ENCODE measurements at regions not wholly inside any gene's neighbourhood (a gene's known extent, or its start where the extent isn't known, plus 50 kb on each side); places are given as distances from the start of the nearest gene placed in this dataset.

- no peak for DNase-seq (ENCODE audit: low read depth)
Measured at GRCh38 chr11:79980916-79981315, 540.1 kb upstream of the TENM4 start.

DNA sequence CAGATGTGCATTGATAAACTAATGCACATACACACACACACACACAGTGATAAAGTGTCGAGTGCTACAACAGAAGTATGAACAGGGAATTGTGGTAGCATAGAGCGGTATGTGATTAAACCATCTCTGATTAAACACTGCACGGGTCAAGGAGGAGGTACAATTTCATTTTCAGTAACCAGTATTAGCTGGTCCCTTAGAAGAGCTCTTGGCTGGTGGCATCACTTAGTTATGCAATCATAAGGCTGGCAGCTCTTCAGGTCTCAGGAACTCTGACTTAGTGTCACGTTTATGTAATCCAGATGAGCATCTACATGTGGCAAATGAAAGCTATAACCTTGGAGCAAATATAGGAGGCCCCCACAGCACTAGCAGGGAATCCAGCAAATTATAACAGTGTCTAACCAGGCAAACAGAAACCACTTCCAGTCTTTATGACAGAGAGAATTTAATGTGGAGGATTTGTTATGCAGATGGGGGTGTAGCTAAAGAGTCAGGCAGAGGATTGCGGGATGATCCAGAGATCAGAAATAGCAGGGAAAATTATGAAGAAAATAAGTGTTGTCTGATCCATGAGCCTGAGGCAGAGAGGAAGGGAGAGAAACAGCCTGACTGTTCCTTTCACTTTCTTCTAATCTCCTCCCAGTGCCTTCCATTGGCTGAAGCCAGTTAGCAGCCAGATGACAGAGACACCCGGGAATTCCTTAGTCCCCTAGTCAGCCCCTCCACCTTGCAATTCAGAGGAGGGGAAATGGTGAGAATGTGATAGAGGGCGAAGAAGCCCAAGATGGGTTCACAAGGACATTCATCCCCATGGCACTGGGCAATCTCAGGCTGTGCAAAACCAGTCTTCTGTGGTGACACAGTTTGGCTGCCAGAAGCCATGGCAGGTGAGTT is 533.1 kb upstream of the TENM4 start:
- peak; percentile 7 for DNase-seq (ENCODE audit: low read depth)

DNA sequence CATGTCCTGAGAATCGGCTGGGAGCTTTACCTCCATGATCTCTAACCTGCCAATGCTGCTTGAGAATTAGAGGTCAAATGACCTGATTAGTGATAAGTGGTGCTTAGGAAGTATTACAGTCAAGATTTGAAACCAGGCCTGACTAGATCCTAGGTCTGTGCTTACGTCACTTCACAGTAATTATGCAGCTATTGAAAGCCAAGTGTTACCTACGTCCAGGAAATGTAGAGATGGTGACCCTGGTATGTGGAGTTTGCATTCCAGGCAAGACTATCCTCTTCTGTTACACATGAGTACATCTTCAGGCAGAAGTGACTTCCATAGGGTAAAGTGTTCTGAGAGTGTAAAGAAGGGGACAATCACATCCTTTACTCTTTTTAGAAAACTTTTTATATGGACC is 530.4 kb upstream of the TENM4 start:
- DNase-seq (ENCODE audit: low read depth): no peak

DNA sequence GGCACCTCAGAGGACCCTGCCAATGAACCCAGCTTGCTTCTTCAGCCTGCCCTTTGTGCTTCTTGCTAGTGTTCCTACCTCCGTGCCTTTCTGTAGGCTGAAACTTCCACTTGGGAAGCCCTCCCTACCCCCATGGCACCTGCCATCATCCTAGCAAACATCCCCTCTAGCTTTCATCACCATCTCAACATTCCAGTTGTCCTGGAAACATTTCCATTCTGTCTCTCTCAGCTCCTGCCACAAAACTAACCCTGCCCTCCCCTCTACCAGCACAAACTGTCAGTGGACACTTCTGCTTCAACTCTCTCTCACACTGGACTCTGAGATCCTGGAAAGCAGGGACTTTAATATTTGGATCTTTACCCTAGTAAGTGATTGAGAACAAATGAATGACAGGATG is 525.8 kb upstream of the TENM4 start:
- DNase-seq (ENCODE audit: low read depth): no peak

DNA sequence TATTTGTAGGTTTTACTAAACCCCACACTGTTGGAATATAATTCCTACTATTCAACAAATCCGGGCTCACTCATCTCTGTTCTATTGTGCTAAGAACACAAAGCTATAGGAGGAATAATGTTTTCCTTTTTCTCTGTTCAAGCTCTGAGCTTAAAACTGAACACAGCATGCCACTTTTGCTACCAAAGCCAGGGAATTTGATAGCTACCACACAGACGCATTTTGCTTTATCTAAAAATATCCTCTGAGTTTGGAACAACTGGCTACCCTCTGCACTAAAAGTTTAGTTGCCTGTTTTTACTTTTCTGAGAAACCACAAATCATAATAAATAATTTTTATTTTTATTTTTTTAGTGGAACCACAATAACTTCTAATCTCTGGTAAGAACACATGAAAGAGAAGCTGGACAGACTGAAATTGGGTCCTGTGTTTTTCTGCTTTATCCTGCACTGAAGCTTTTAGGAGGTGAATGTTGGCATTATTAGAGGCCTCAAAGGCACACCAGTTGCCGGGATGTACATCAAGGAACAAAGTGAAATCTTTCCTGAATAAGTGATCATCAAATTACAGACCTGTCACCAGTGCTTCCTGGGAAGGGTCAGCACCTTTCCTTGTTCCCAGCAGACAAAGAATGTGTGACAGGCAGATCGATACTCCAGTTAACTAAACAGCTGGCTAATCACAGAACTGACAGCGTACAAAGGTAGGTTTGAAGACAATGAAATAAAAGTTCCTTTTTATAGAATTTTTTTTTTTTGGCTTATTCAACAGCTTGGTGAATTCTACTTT is 523.2 kb upstream of the TENM4 start:
- no peak for DNase-seq (ENCODE audit: low read depth)

GRCh38 chr11:79960461-79960860 is 519.6 kb upstream of the TENM4 start:
- no peak for DNase-seq (ENCODE audit: low read depth)

GRCh38 chr11:79959318-79959717 is 518.5 kb upstream of the TENM4 start:
- no peak for DNase-seq (ENCODE audit: low read depth)

GRCh38 chr11:79957702-79958101 is 516.9 kb upstream of the TENM4 start:
- no peak for DNase-seq (ENCODE audit: low read depth)

GRCh38 chr11:79956061-79956460 is 515.2 kb upstream of the TENM4 start:
- no peak for DNase-seq (ENCODE audit: low read depth)

GRCh38 chr11:79953629-79954028 is 512.8 kb upstream of the TENM4 start:
- DNase-seq (ENCODE audit: low read depth): no peak

- no peak for DNase-seq (ENCODE audit: low read depth)
Measured at GRCh38 chr11:79950741-79951140, 509.9 kb upstream of the TENM4 start.

- DNase-seq (ENCODE audit: low read depth): no peak
Measured at GRCh38 chr11:79950172-79950571, 509.3 kb upstream of the TENM4 start.

DNA sequence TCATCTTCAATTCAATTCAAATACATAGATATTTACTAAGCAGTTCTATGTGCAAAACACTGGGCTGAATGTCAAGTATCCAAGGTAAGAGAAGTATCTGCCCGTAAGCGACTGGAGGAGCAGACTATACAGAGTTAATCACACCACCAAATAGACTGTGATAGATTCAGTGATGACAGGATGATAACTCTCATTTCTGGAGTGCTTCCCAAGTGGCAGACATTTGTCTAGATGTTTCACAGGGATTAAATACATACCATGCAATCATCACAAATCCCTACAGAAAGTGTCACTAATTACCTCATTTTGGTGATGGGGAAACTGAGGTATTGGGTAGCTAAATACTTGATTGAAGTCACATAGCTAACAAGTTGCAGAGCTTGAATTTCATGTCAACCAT is 508.7 kb upstream of the TENM4 start:
- no peak for DNase-seq (ENCODE audit: low read depth)

GRCh38 chr11:79942646-79943045 is 501.8 kb upstream of the TENM4 start:
- DNase-seq (ENCODE audit: low read depth): no peak

DNA sequence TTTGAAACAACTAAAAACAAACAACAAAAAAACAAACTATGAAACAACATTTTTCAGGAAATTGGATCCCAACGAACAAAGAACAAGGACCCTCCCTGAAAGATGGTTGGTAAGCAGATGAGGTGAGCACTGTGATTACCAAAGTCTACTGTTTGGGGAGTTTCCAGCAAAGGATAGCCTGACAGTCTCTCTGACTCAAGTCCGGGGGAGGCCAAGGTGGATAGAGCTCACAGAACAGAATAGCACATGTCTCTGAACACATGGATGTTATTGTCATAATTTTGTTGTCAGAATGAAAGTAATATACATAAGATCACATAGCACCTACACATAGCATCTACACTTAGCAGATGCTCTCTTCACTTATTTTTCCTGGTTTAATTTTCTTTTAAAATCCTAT is 501.3 kb upstream of the TENM4 start:
- no peak for DNase-seq (ENCODE audit: low read depth)

DNA sequence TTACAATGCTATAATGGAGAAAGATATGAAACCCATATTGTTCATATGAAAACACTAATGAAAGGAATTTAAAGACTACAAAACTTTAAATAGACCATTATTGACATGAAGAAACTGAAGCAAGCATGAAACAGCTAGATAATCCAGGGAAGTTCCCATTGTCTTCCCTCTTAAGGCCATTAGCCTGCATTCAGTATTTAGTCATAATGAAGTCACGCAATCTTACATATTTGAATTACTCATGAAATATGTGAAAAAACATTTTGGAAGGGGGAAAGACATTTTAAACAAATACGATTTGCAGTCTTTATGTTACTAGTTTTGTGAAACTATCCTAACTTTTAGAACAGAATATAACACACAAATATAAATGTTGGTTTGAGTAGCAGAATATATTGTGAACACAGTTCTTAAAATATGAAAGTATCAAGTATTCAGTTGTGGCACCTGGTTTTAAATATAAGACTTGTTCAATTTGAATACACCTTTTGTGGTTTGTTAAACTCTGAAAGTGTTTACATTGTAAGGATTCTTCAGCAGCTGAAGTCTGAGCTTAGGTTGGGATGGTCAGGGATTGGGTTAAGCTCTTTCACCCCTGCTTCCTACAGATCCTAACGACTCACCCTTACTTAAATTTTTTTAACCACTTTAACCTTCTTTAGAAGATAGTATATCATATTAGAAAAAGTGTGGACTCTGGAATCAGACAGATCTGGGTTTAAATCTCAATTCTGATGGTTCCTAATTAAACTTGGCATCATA is 500.3 kb upstream of the TENM4 start:
- no peak for DNase-seq (ENCODE audit: low read depth)

- DNase-seq (ENCODE audit: low read depth): no peak
Measured at GRCh38 chr11:79940165-79940564, 499.3 kb upstream of the TENM4 start.

- DNase-seq (ENCODE audit: low read depth): no peak
Measured at GRCh38 chr11:79939111-79939510, 498.3 kb upstream of the TENM4 start.

GRCh38 chr11:79937676-79938334 is 497.0 kb upstream of the TENM4 start:
- DNase-seq (ENCODE audit: low read depth): no peak

GRCh38 chr11:79932612-79933011 is 491.8 kb upstream of the TENM4 start:
- no peak for DNase-seq (ENCODE audit: low read depth)

DNA sequence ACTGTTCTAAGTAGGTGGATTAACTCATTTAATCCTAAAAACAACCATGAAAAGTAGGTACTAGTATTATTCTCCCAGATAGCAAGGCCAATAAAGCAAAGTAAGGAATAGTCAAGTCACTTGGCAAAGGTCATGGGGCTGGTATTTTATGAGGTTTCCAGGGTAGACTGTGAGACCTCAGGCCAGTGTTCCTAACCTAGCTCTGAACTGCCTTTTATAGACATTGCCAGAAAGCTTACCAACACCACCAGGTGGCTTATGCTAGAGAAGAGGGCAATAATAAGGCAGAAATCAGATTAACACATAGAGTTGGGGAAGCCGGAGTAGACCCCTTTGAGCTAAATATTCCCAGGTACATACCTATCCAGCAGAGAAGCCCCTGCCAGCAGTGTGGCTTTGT is 490.9 kb upstream of the TENM4 start:
- peak; percentile 1 for DNase-seq (ENCODE audit: low read depth)

GRCh38 chr11:79926707-79927106 is 485.9 kb upstream of the TENM4 start:
- no peak for DNase-seq (ENCODE audit: low read depth)

Data from RPMI7951 (cell line).